ENCODE measurements at regions not wholly inside any gene's neighbourhood (a gene's known extent, or its start where the extent isn't known, plus 50 kb on each side); places are given as distances from the start of the nearest gene placed in this dataset.
"Not testable (repeated sequence)": the region's sequence is repeated elsewhere in the genome, so short reads cannot be mapped to it uniquely, and the experiment has no call there.

GRCh38 chr5:169531631-169532030 lies 51.9 kb upstream of the SPDL1 start:
- DNase-seq, result no peak

- no peak for DNase-seq
Measured at GRCh38 chr5:169527863-169528262, 55.7 kb upstream of the SPDL1 start.

GRCh38 chr5:169527066-169527465 lies 56.5 kb upstream of the SPDL1 start:
- no peak for DNase-seq

GRCh38 chr5:169522851-169523250 lies 60.7 kb upstream of the SPDL1 start:
- no peak for DNase-seq

GRCh38 chr5:169521366-169521983 lies 62.1 kb upstream of the SPDL1 start:
- DNase-seq, result no peak

GRCh38 chr5:169519358-169519757 lies 64.2 kb upstream of the SPDL1 start:
- DNase-seq, result no peak

- DNase-seq, result not testable (repeated sequence)
Measured at GRCh38 chr5:169518779-169519178, 64.8 kb upstream of the SPDL1 start.

GRCh38 chr5:169512385-169512784 lies 71.2 kb upstream of the SPDL1 start:
- no peak for DNase-seq

GRCh38 chr5:169511708-169512107 lies 71.9 kb upstream of the SPDL1 start:
- no peak for DNase-seq

- no peak for DNase-seq
Measured at GRCh38 chr5:169507051-169507450, 76.5 kb upstream of the SPDL1 start.

GRCh38 chr5:169503886-169504285 lies 79.7 kb upstream of the SPDL1 start:
- DNase-seq, result no peak

GRCh38 chr5:169499990-169500505 lies 83.5 kb upstream of the SPDL1 start:
- DNase-seq, result no peak

- DNase-seq, result no peak
Measured at GRCh38 chr5:169496878-169497277, 86.7 kb upstream of the SPDL1 start.

- DNase-seq, result no peak
Measured at GRCh38 chr5:169494941-169495548, 88.5 kb upstream of the SPDL1 start.

- DNase-seq, result no peak
Measured at GRCh38 chr5:169494383-169494935, 89.1 kb upstream of the SPDL1 start.

- no peak for DNase-seq
Measured at GRCh38 chr5:169474226-169474625, 109.3 kb upstream of the SPDL1 start.

GRCh38 chr5:169472544-169472943 lies 111.0 kb upstream of the SPDL1 start:
- DNase-seq, result no peak

GRCh38 chr5:169471021-169471420 lies 112.6 kb upstream of the SPDL1 start:
- no peak for DNase-seq

GRCh38 chr5:169467041-169467771 lies 116.4 kb upstream of the SPDL1 start:
- no peak for DNase-seq

GRCh38 chr5:169460896-169461295 lies 122.7 kb upstream of the SPDL1 start:
- no peak for DNase-seq

- no peak for DNase-seq
Measured at GRCh38 chr5:169460123-169460522, 123.5 kb upstream of the SPDL1 start.

- DNase-seq, result no peak
Measured at GRCh38 chr5:169458221-169458620, 125.4 kb upstream of the SPDL1 start.

- DNase-seq, result no peak
Measured at GRCh38 chr5:169450464-169450863, 133.1 kb upstream of the SPDL1 start.

Measured in renal pelvis (tissue), 1 donor.